ENCODE measurements at regions not wholly inside any gene's neighbourhood (a gene's known extent, or its start where the extent isn't known, plus 50 kb on each side); places are given as distances from the start of the nearest gene placed in this dataset.

- TF ChIP-seq CTCF (optimal IDR thresholded peaks at IDR 0.05 in 1 of 3, IDR thresholded peaks at IDR 0.05 in 1 of 3, conservative IDR thresholded peaks at IDR 0.05 in 1 of 3; ENCODE audit: extremely low read depth in 1 of 3, insufficient read depth in 2 of 3, low read length in 3 of 3), result no peak
- no peak for TF ChIP-seq EZH2 (IDR thresholded peaks at IDR 0.05; ENCODE audit: low read length)
Observed at GRCh38 chr4:124590480-124590879, 122.1 kb downstream of the ANKRD50 start.
